ENCODE measurements at regions not wholly inside any gene's neighbourhood (a gene's known extent, or its start where the extent isn't known, plus 50 kb on each side); places are given as distances from the start of the nearest gene placed in this dataset.
A peak's percentile ranks its signal among the peaks of the same experiment; 100 is the strongest.
"Not testable (repeated sequence)": the region's sequence is repeated elsewhere in the genome, so short reads cannot be mapped to it uniquely, and the experiment has no call there.

DNA sequence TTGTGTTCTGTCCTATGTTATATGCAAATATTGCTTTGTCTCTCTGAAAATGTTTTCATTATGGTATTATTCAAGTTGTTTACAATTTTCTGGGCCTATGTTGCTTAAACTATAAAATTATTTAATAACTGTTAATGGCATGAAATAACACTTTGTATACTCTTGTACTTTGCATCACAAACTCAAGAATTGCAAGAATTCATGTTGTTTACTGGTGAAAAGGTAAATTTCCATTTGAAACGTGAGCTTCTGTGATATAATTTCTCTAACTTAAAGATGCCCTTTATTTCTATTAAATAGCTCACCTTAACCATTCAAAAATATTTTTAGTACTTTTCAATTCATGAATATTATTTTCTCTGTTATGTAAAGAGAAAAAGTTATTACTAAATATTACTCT, 1504.2 kb downstream of the SUCLG1 start:
- H3K4me3 ChIP-seq (ENCODE audit: low read length in 3 of 3) = no peak overlapping the region
- no peaks in the 10 kb centered on the region for H3K36me3 ChIP-seq (ENCODE audit: control insufficient read depth in 2 of 3, insufficient read depth in 3 of 3, low read length in 3 of 3)
- H3K27ac ChIP-seq (ENCODE audit: low read depth in 2 of 2, low read length in 2 of 2) = no peak overlapping the region
- no peaks in the 10 kb centered on the region for H3K9me3 ChIP-seq (ENCODE audit: control insufficient read depth in 2 of 3, insufficient read depth in 1 of 3, low read length in 3 of 3)
- TF ChIP-seq, protein P1, sequence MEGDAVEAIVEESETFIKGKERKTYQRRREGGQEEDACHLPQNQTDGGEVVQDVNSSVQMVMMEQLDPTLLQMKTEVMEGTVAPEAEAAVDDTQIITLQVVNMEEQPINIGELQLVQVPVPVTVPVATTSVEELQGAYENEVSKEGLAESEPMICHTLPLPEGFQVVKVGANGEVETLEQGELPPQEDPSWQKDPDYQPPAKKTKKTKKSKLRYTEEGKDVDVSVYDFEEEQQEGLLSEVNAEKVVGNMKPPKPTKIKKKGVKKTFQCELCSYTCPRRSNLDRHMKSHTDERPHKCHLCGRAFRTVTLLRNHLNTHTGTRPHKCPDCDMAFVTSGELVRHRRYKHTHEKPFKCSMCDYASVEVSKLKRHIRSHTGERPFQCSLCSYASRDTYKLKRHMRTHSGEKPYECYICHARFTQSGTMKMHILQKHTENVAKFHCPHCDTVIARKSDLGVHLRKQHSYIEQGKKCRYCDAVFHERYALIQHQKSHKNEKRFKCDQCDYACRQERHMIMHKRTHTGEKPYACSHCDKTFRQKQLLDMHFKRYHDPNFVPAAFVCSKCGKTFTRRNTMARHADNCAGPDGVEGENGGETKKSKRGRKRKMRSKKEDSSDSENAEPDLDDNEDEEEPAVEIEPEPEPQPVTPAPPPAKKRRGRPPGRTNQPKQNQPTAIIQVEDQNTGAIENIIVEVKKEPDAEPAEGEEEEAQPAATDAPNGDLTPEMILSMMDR (IDR thresholded peaks at IDR 0.05; ENCODE audit: borderline replicate concordance, extremely low read depth, insufficient read depth) = no peak
- intact Hi-C loops (cut with DNase I) = no loop called here
- no peaks in the 10 kb centered on the region for H3K4me1 ChIP-seq (ENCODE audit: control insufficient read depth in 2 of 3, insufficient read depth in 2 of 3, low read depth in 1 of 3, low read length in 3 of 3)
- no peaks in the 10 kb centered on the region for H3K27me3 ChIP-seq (ENCODE audit: control insufficient read depth, insufficient read depth, low read length)
- H3K9ac ChIP-seq (ENCODE audit: low read length in 3 of 3) = no peak overlapping the region
- FAIRE-seq (no peak), DNase-seq (no peak)

DNA sequence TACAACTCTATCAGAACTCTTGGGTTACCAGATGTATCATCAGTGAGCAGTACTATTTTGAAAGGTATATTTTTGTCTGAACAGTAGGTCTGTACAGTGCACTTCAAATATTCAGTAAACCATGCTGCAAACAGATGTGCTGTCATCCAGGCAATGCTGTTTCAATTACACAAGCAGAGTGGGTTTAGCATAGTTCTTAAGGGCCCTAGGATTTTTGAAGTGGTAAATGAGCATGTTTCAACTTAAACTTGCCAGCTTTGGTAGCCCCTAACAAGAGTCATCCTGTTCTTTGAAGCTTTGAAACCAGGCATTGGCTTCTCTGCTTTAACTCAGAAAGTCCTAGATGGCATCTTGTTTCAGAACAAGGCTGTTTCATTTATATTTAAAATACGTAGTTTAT, 1519.9 kb downstream of the SUCLG1 start:
- intact Hi-C loops (cut with DNase I) = no loop called here
- Histone ChIP-seq H3K27me3 (ENCODE audit: control insufficient read depth, insufficient read depth, low read length) (no peaks in the 10 kb centered on the region), H3K4me3 (ENCODE audit: low read length in 3 of 3) (no peak overlapping the region), H3K36me3 (ENCODE audit: control insufficient read depth in 2 of 3, insufficient read depth in 3 of 3, low read length in 3 of 3) (no peaks in the 10 kb centered on the region), H3K9ac (ENCODE audit: low read length in 3 of 3) (no peak overlapping the region), H3K27ac (ENCODE audit: low read depth in 2 of 2, low read length in 2 of 2) (no peak overlapping the region), H3K9me3 (ENCODE audit: control insufficient read depth in 2 of 3, insufficient read depth in 1 of 3, low read length in 3 of 3) (no peaks in the 10 kb centered on the region), H3K4me1 (ENCODE audit: control insufficient read depth in 2 of 3, insufficient read depth in 2 of 3, low read depth in 1 of 3, low read length in 3 of 3) (no peaks in the 10 kb centered on the region)
- FAIRE-seq (no peak), DNase-seq (no peak)
- TF ChIP-seq, protein P1 (IDR thresholded peaks at IDR 0.05; ENCODE audit: borderline replicate concordance, extremely low read depth, insufficient read depth) = no peak

DNA sequence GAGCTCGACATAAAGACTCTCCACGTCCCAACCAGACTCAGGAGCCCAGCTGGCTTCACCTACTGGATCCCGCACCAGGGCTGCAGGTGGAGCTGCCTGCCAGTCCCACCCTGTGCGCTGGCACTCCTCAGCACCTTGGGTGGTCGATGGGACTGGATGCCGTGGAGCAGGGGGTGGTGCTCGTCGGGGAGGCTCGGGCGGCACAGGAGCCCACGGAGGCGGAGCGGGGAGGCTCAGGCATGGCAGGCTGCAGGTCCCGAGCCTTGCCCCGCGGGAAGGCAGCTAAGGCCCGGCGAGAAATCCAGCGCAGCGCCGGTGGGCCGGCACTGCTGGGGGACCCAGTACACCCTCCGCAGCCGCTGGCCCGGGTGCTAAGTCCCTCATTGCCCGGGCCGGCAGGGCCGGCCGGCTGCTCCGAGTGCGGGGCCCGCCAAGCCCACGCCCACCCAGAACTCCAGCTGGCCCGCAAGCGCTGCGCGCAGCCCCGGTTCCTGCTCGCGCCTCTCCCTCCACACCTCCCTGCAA, 1520.7 kb downstream of the SUCLG1 start:
- H3K27ac ChIP-seq (ENCODE audit: low read depth in 2 of 2, low read length in 2 of 2); FAIRE-seq; intact Hi-C loops (cut with DNase I): not testable (repeated sequence)

DNA sequence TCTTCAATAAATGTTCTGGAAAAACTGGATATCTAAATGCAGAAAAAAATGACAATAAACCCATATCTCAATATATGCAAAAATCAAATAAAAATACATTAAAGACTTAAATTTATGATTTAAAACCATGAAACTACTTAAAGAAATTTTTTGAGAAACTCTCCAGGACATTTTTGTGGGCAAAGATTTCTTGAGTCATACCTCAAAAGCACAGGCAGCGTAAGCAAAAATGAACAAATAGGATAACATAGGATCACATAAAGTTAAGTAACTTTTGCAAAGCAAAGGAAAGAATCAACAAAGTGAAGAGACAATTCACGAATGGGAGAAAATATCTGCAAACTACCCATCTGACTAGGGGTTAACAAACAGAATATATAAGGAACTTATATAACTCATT, 1545.5 kb downstream of the SUCLG1 start:
- no peak for DNase-seq
- Histone ChIP-seq H3K36me3 (ENCODE audit: control insufficient read depth in 2 of 3, insufficient read depth in 3 of 3, low read length in 3 of 3) (no peaks in the 10 kb centered on the region), H3K27me3 (ENCODE audit: control insufficient read depth, insufficient read depth, low read length) (no peaks in the 10 kb centered on the region), H3K9ac (ENCODE audit: low read length in 3 of 3) (no peak overlapping the region), H3K27ac (ENCODE audit: low read depth in 2 of 2, low read length in 2 of 2) (no peak overlapping the region), H3K4me3 (ENCODE audit: low read length in 3 of 3) (no peak overlapping the region), H3K4me1 (ENCODE audit: control insufficient read depth in 2 of 3, insufficient read depth in 2 of 3, low read depth in 1 of 3, low read length in 3 of 3) (no peaks in the 10 kb centered on the region), H3K9me3 (ENCODE audit: control insufficient read depth in 2 of 3, insufficient read depth in 1 of 3, low read length in 3 of 3) (peaks cover 0 to 11% (median 0%) of the 10 kb centered on the region in 3 donors)
- TF ChIP-seq, protein P1 (IDR thresholded peaks at IDR 0.05; ENCODE audit: borderline replicate concordance, extremely low read depth, insufficient read depth) = no peak
- no peak for FAIRE-seq
- intact Hi-C loops (cut with DNase I) = no loop called here

More for the DNA sequence above, 1520.7 kb downstream of the SUCLG1 start:
- H3K4me1 ChIP-seq (ENCODE audit: control insufficient read depth in 2 of 3, insufficient read depth in 2 of 3, low read depth in 1 of 3, low read length in 3 of 3); H3K27me3 ChIP-seq (ENCODE audit: control insufficient read depth, insufficient read depth, low read length); H3K4me3 ChIP-seq (ENCODE audit: low read length in 3 of 3); H3K36me3 ChIP-seq (ENCODE audit: control insufficient read depth in 2 of 3, insufficient read depth in 3 of 3, low read length in 3 of 3); H3K9ac ChIP-seq (ENCODE audit: low read length in 3 of 3); H3K9me3 ChIP-seq (ENCODE audit: control insufficient read depth in 2 of 3, insufficient read depth in 1 of 3, low read length in 3 of 3): not testable (repeated sequence)
- peak in 1 of 5 donors; percentile 61 for DNase-seq
